ENCODE measurements at regions not wholly inside any gene's neighbourhood (a gene's known extent, or its start where the extent isn't known, plus 50 kb on each side); places are given as distances from the start of the nearest gene placed in this dataset.

DNA sequence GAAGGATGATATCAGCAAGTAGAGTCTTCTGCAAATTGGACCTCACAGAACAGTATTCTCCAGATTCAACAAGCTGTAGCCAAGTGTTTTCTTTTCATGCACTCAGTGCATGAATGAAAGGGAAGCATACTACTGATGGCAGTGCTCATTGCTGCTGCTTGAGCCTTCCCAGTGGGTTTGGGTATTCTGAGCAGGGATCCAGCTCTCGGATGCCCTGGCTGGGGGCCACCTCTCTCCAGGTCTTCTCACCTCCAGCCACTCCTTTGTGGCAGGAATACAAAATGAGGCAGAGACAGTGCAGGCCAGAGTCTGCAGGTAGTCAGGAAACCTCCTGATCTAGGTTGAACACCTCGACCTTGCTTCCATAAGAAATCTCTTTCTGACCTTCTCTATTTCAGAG lies 390.4 kb upstream of the CELF4 start:
- no TSS peak for BruUV-seq (replicated peaks)
- ChIA-PET CTCF (ENCODE audit: unreplicated experiment) (no interaction called here), POLR2A (no interaction called here)
- no peak overlapping the region for H3K27ac ChIP-seq (ENCODE audit: low read depth, low read length, poor library complexity, severe bottlenecking)
- no peaks in the 10 kb centered on the region for H4K20me1 ChIP-seq (ENCODE audit: insufficient read depth, low read length)
- DNase-seq (ENCODE audit: low spot score), result no peak
- no peaks in the 10 kb centered on the region for H3K79me2 ChIP-seq (ENCODE audit: insufficient read depth, low read depth, low read length)
- no peaks in the 10 kb centered on the region for H3K36me3 ChIP-seq (ENCODE audit: insufficient read depth, low read length)
- no peaks in the 10 kb centered on the region for H3K9me2 ChIP-seq (ENCODE audit: insufficient read depth, low read length)
- no peak overlapping the region for H2AFZ ChIP-seq (ENCODE audit: low read length)
- H3K4me3 ChIP-seq (ENCODE audit: low read depth, low read length, poor library complexity, severe bottlenecking), result no peak overlapping the region
- H3K9me3 ChIP-seq (ENCODE audit: low read length), result no peaks in the 10 kb centered on the region
- H3K4me1 ChIP-seq (ENCODE audit: insufficient read depth, low read length, poor library complexity, severe bottlenecking), result no peaks in the 10 kb centered on the region
- no peak overlapping the region for H3K4me2 ChIP-seq (ENCODE audit: low read length)
- intact Hi-C loops (cut with micrococcal nuclease; ENCODE audit: unreplicated experiment), result no loop called here
- TF ChIP-seq, protein P1, sequence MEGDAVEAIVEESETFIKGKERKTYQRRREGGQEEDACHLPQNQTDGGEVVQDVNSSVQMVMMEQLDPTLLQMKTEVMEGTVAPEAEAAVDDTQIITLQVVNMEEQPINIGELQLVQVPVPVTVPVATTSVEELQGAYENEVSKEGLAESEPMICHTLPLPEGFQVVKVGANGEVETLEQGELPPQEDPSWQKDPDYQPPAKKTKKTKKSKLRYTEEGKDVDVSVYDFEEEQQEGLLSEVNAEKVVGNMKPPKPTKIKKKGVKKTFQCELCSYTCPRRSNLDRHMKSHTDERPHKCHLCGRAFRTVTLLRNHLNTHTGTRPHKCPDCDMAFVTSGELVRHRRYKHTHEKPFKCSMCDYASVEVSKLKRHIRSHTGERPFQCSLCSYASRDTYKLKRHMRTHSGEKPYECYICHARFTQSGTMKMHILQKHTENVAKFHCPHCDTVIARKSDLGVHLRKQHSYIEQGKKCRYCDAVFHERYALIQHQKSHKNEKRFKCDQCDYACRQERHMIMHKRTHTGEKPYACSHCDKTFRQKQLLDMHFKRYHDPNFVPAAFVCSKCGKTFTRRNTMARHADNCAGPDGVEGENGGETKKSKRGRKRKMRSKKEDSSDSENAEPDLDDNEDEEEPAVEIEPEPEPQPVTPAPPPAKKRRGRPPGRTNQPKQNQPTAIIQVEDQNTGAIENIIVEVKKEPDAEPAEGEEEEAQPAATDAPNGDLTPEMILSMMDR (conservative IDR thresholded peaks at IDR 0.05; ENCODE audit: low read length), result no peak
- TF ChIP-seq EZH2phosphoT487 (IDR thresholded peaks at IDR 0.05; ENCODE audit: borderline replicate concordance, low read depth, low read length), result no peak

DNA sequence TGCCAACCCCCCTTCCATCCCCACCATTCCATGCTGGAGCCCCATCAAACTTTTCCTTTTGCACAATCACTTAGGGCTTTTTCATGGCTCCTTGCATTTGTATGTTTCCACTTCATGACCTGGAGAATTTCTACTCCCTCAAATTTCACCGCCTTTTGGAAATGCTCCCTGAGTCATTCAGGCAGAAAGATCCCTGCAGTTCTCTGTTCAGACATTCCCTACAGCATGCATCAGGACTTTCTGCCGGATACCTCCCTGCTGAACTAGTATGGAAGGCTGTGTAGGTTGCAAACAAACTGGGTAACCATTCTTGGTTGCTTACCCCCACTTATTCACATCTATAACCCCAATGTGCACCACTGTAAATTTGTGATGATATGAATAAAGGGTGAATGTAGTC lies 389.6 kb upstream of the CELF4 start:
- DNase-seq (ENCODE audit: low spot score), result no peak
- no peak overlapping the region for H3K4me2 ChIP-seq (ENCODE audit: low read length)
- H3K9me3 ChIP-seq (ENCODE audit: low read length), result no peaks in the 10 kb centered on the region
- no peak overlapping the region for H2AFZ ChIP-seq (ENCODE audit: low read length)
- no peaks in the 10 kb centered on the region for H3K4me1 ChIP-seq (ENCODE audit: insufficient read depth, low read length, poor library complexity, severe bottlenecking)
- no peaks in the 10 kb centered on the region for H3K9me2 ChIP-seq (ENCODE audit: insufficient read depth, low read length)
- H3K36me3 ChIP-seq (ENCODE audit: insufficient read depth, low read length), result no peaks in the 10 kb centered on the region
- intact Hi-C loops (cut with micrococcal nuclease; ENCODE audit: unreplicated experiment), result no loop called here
- ChIA-PET CTCF (ENCODE audit: unreplicated experiment) (no interaction called here), POLR2A (no interaction called here)
- no peaks in the 10 kb centered on the region for H3K79me2 ChIP-seq (ENCODE audit: insufficient read depth, low read depth, low read length)
- H3K27ac ChIP-seq (ENCODE audit: low read depth, low read length, poor library complexity, severe bottlenecking), result no peak overlapping the region
- H3K4me3 ChIP-seq (ENCODE audit: low read depth, low read length, poor library complexity, severe bottlenecking), result no peak overlapping the region
- BruUV-seq (replicated peaks), result no TSS peak
- TF ChIP-seq, protein P1 (conservative IDR thresholded peaks at IDR 0.05; ENCODE audit: low read length), result no peak
- no peak for TF ChIP-seq EZH2phosphoT487 (IDR thresholded peaks at IDR 0.05; ENCODE audit: borderline replicate concordance, low read depth, low read length)
- no peaks in the 10 kb centered on the region for H4K20me1 ChIP-seq (ENCODE audit: insufficient read depth, low read length)

DNA sequence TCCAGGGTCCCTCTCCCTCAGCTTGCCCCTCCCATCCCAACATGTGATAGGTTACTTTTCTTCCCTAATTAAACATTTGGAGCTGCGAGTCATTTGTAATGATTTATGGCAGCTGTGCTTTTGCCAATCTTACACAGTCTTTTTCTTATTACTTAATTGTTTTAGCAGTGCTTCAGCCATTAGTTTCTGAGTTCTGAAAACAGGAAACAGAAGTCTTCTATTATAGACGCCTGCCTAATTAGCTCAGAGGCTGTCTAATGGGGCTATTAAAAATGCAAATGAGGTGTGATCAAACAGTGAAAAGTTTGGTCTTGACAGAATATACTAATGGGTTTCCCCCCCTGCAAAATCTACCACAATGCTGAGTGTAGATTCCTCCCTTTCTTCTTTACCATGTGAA lies 388.3 kb upstream of the CELF4 start:
- TF ChIP-seq, protein P1 (conservative IDR thresholded peaks at IDR 0.05; ENCODE audit: low read length), result no peak
- TF ChIP-seq EZH2phosphoT487 (IDR thresholded peaks at IDR 0.05; ENCODE audit: borderline replicate concordance, low read depth, low read length), result no peak
- H3K4me3 ChIP-seq (ENCODE audit: low read depth, low read length, poor library complexity, severe bottlenecking), result no peak overlapping the region
- no peaks in the 10 kb centered on the region for H3K36me3 ChIP-seq (ENCODE audit: insufficient read depth, low read length)
- no peak for DNase-seq (ENCODE audit: low spot score)
- H3K4me1 ChIP-seq (ENCODE audit: insufficient read depth, low read length, poor library complexity, severe bottlenecking), result no peaks in the 10 kb centered on the region
- no TSS peak for BruUV-seq (replicated peaks)
- no peaks in the 10 kb centered on the region for H3K9me2 ChIP-seq (ENCODE audit: insufficient read depth, low read length)
- no peak overlapping the region for H3K27ac ChIP-seq (ENCODE audit: low read depth, low read length, poor library complexity, severe bottlenecking)
- no peaks in the 10 kb centered on the region for H4K20me1 ChIP-seq (ENCODE audit: insufficient read depth, low read length)
- H2AFZ ChIP-seq (ENCODE audit: low read length), result no peak overlapping the region
- H3K79me2 ChIP-seq (ENCODE audit: insufficient read depth, low read depth, low read length), result no peaks in the 10 kb centered on the region
- POLR2A ChIA-PET, result no interaction called here
- no peaks in the 10 kb centered on the region for H3K9me3 ChIP-seq (ENCODE audit: low read length)
- intact Hi-C loops (cut with micrococcal nuclease; ENCODE audit: unreplicated experiment), result no loop called here
- CTCF ChIA-PET (ENCODE audit: unreplicated experiment), result no interaction called here
- H3K4me2 ChIP-seq (ENCODE audit: low read length), result no peak overlapping the region
